ENCODE measurements at regions not wholly inside any gene's neighbourhood (a gene's known extent, or its start where the extent isn't known, plus 50 kb on each side); places are given as distances from the start of the nearest gene placed in this dataset.

GRCh38 chr10:20957744-20958143 lies 60.6 kb upstream of the NEBL start:
- H3K4me3 ChIP-seq (ENCODE audit: insufficient read depth, low read depth, low read length, poor library complexity, severe bottlenecking), result no peak overlapping the region

GRCh38 chr10:20956843-20957242 lies 59.7 kb upstream of the NEBL start:
- H3K4me1 ChIP-seq (ENCODE audit: control insufficient read depth, insufficient read depth, low read length, poor library complexity, severe bottlenecking), result no peaks in the 10 kb centered on the region
- no peaks in the 10 kb centered on the region for H3K27me3 ChIP-seq (replicated peaks; ENCODE audit: control insufficient read depth, insufficient read depth, low read length, poor library complexity, severe bottlenecking)
- H3K27ac ChIP-seq (ENCODE audit: insufficient read depth, low read length, poor library complexity, severe bottlenecking), result no peak overlapping the region
- DNase-seq, result no peak
- H3K36me3 ChIP-seq (ENCODE audit: control insufficient read depth, insufficient read depth, low read length), result no peaks in the 10 kb centered on the region
- H3K9me3 ChIP-seq (ENCODE audit: control insufficient read depth, low read length), result no peaks in the 10 kb centered on the region
- H3K4me3 ChIP-seq (ENCODE audit: insufficient read depth, low read depth, low read length, poor library complexity, severe bottlenecking), result no peak overlapping the region

More at GRCh38 chr10:20957744-20958143, 60.6 kb upstream of the NEBL start:
- Histone ChIP-seq H3K36me3 (ENCODE audit: control insufficient read depth, insufficient read depth, low read length) (no peaks in the 10 kb centered on the region), H3K27ac (ENCODE audit: insufficient read depth, low read length, poor library complexity, severe bottlenecking) (no peak overlapping the region), H3K9me3 (ENCODE audit: control insufficient read depth, low read length) (no peaks in the 10 kb centered on the region), H3K4me1 (ENCODE audit: control insufficient read depth, insufficient read depth, low read length, poor library complexity, severe bottlenecking) (no peaks in the 10 kb centered on the region), H3K27me3 (replicated peaks; ENCODE audit: control insufficient read depth, insufficient read depth, low read length, poor library complexity, severe bottlenecking) (no peaks in the 10 kb centered on the region)
- no peak for DNase-seq

GRCh38 chr10:20955355-20955893 lies 58.3 kb upstream of the NEBL start:
- no peak for DNase-seq
- no peaks in the 10 kb centered on the region for H3K9me3 ChIP-seq (ENCODE audit: control insufficient read depth, low read length)
- H3K36me3 ChIP-seq (ENCODE audit: control insufficient read depth, insufficient read depth, low read length), result no peaks in the 10 kb centered on the region
- H3K4me3 ChIP-seq (ENCODE audit: insufficient read depth, low read depth, low read length, poor library complexity, severe bottlenecking), result no peak overlapping the region
- no peak overlapping the region for H3K27ac ChIP-seq (ENCODE audit: insufficient read depth, low read length, poor library complexity, severe bottlenecking)
- H3K4me1 ChIP-seq (ENCODE audit: control insufficient read depth, insufficient read depth, low read length, poor library complexity, severe bottlenecking), result no peaks in the 10 kb centered on the region
- H3K27me3 ChIP-seq (replicated peaks; ENCODE audit: control insufficient read depth, insufficient read depth, low read length, poor library complexity, severe bottlenecking), result no peaks in the 10 kb centered on the region

GRCh38 chr10:20954519-20954918 lies 57.4 kb upstream of the NEBL start:
- no peak for DNase-seq
- no peak overlapping the region for H3K4me3 ChIP-seq (ENCODE audit: insufficient read depth, low read depth, low read length, poor library complexity, severe bottlenecking)
- no peak overlapping the region for H3K27ac ChIP-seq (ENCODE audit: insufficient read depth, low read length, poor library complexity, severe bottlenecking)
- no peaks in the 10 kb centered on the region for H3K9me3 ChIP-seq (ENCODE audit: control insufficient read depth, low read length)
- no peaks in the 10 kb centered on the region for H3K36me3 ChIP-seq (ENCODE audit: control insufficient read depth, insufficient read depth, low read length)
- H3K27me3 ChIP-seq (replicated peaks; ENCODE audit: control insufficient read depth, insufficient read depth, low read length, poor library complexity, severe bottlenecking), result no peaks in the 10 kb centered on the region
- no peaks in the 10 kb centered on the region for H3K4me1 ChIP-seq (ENCODE audit: control insufficient read depth, insufficient read depth, low read length, poor library complexity, severe bottlenecking)

GRCh38 chr10:20953120-20953519 lies 56.0 kb upstream of the NEBL start:
- H3K4me3 ChIP-seq (ENCODE audit: insufficient read depth, low read depth, low read length, poor library complexity, severe bottlenecking), result no peak overlapping the region
- no peak overlapping the region for H3K27ac ChIP-seq (ENCODE audit: insufficient read depth, low read length, poor library complexity, severe bottlenecking)
- H3K4me1 ChIP-seq (ENCODE audit: control insufficient read depth, insufficient read depth, low read length, poor library complexity, severe bottlenecking), result no peaks in the 10 kb centered on the region
- H3K36me3 ChIP-seq (ENCODE audit: control insufficient read depth, insufficient read depth, low read length), result no peaks in the 10 kb centered on the region
- H3K9me3 ChIP-seq (ENCODE audit: control insufficient read depth, low read length), result no peaks in the 10 kb centered on the region
- no peaks in the 10 kb centered on the region for H3K27me3 ChIP-seq (replicated peaks; ENCODE audit: control insufficient read depth, insufficient read depth, low read length, poor library complexity, severe bottlenecking)
- no peak for DNase-seq

GRCh38 chr10:20949967-20950366 lies 52.9 kb upstream of the NEBL start:
- Histone ChIP-seq H3K27me3 (replicated peaks; ENCODE audit: control insufficient read depth, insufficient read depth, low read length, poor library complexity, severe bottlenecking) (no peaks in the 10 kb centered on the region), H3K36me3 (ENCODE audit: control insufficient read depth, insufficient read depth, low read length) (no peaks in the 10 kb centered on the region), H3K4me1 (ENCODE audit: control insufficient read depth, insufficient read depth, low read length, poor library complexity, severe bottlenecking) (no peaks in the 10 kb centered on the region), H3K4me3 (ENCODE audit: insufficient read depth, low read depth, low read length, poor library complexity, severe bottlenecking) (no peak overlapping the region), H3K27ac (ENCODE audit: insufficient read depth, low read length, poor library complexity, severe bottlenecking) (no peak overlapping the region), H3K9me3 (ENCODE audit: control insufficient read depth, low read length) (no peaks in the 10 kb centered on the region)
- DNase-seq, result no peak

GRCh38 chr10:20948686-20949327 lies 51.7 kb upstream of the NEBL start:
- no peaks in the 10 kb centered on the region for H3K27me3 ChIP-seq (replicated peaks; ENCODE audit: control insufficient read depth, insufficient read depth, low read length, poor library complexity, severe bottlenecking)

More at GRCh38 chr10:20948686-20949327, 51.7 kb upstream of the NEBL start:
- Histone ChIP-seq H3K27ac (ENCODE audit: insufficient read depth, low read length, poor library complexity, severe bottlenecking) (no peak overlapping the region), H3K4me1 (ENCODE audit: control insufficient read depth, insufficient read depth, low read length, poor library complexity, severe bottlenecking) (no peaks in the 10 kb centered on the region), H3K9me3 (ENCODE audit: control insufficient read depth, low read length) (no peaks in the 10 kb centered on the region), H3K36me3 (ENCODE audit: control insufficient read depth, insufficient read depth, low read length) (no peaks in the 10 kb centered on the region), H3K4me3 (ENCODE audit: insufficient read depth, low read depth, low read length, poor library complexity, severe bottlenecking) (no peak overlapping the region)
- DNase-seq, result no peak
